ENCODE measurements at regions not wholly inside any gene's neighbourhood (a gene's known extent, or its start where the extent isn't known, plus 50 kb on each side); places are given as distances from the start of the nearest gene placed in this dataset.

- Histone ChIP-seq H2AK5ac (ENCODE audit: low read length, severe bottlenecking) (no peak overlapping the region), H4K8ac (ENCODE audit: low read length) (no peak overlapping the region), H3K27ac (ENCODE audit: low read length, poor library complexity, severe bottlenecking) (no peak overlapping the region), H3K9ac (ENCODE audit: low read length) (no peak overlapping the region), H2BK120ac (ENCODE audit: low read depth, low read length) (no peak overlapping the region), H3K18ac (ENCODE audit: low read depth in 1 of 2, low read length in 2 of 2) (no peak overlapping the region), H3K36me3 (ENCODE audit: control insufficient read depth in 1 of 2, insufficient read depth in 2 of 2, low read depth in 1 of 2, low read length in 2 of 2) (no peaks in the 10 kb centered on the region), H3K27me3 (ENCODE audit: control insufficient read depth in 1 of 2, insufficient read depth in 1 of 2, low read length in 2 of 2) (no peaks in the 10 kb centered on the region), H3K4me3 (ENCODE audit: insufficient read depth in 1 of 2, low read depth in 1 of 2, low read length in 2 of 2) (no peak overlapping the region), H2BK5ac (ENCODE audit: low read depth, low read length, poor library complexity, severe bottlenecking) (no peak overlapping the region), H3K9me3 (ENCODE audit: control insufficient read depth, low read length) (peaks cover 9% of the 10 kb centered on the region), H2BK12ac (ENCODE audit: low read length in 2 of 2) (no peak overlapping the region), H3K4ac (ENCODE audit: low read depth in 1 of 2, low read length in 2 of 2) (no peak overlapping the region), H3K23ac (ENCODE audit: low read length in 2 of 2) (no peak overlapping the region), H4K91ac (ENCODE audit: low read length) (no peak overlapping the region), H3K79me1 (replicated peaks; ENCODE audit: low read length, poor library complexity, severe bottlenecking) (no peaks in the 10 kb centered on the region), H3K14ac (ENCODE audit: low read length in 2 of 2) (no peak overlapping the region), H3K4me1 (ENCODE audit: control insufficient read depth, insufficient read depth, low read depth, low read length) (no peaks in the 10 kb centered on the region), H3K4me2 (ENCODE audit: low read length, poor library complexity, severe bottlenecking) (no peak overlapping the region), H2BK15ac (ENCODE audit: low read depth, poor library complexity, severe bottlenecking) (no peak overlapping the region), H2AFZ (ENCODE audit: low read depth, low read length) (no peak overlapping the region)
- no peak for DNase-seq
- WGBS: 93% methylated on average over 4 of the region's 4 CpGs
These were observed 193.8 kb upstream of the RBPJ start for GRCh38 chr4:26126994-26127393.

DNA sequence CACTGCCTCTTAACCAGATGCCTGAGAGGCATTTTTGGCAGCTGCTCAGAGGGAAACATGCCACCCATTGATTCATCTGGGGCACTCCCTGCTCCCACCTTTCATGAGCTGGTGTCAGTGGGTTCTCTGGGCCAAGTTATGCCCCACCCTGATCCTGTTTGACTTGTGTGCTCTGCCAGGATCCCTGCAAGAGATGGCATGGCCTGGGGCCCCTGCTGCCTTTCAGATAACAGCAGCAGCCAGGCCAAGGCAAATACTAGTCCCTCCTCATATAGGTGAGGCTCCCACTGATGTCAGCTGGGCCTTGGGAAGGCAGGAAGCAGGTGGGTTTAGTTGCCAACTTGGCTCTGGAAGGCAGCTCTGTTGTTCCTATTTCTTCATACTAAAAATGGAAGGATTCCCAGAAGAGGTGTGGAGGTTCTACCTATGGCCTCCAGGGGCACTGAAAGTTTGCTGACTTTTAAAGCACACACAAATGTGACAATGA, 192.9 kb upstream of the RBPJ start:
- H3K27ac ChIP-seq (ENCODE audit: low read length, poor library complexity, severe bottlenecking): no peak overlapping the region

GRCh38 chr4:26130173-26130572, 190.6 kb upstream of the RBPJ start:
- no peak overlapping the region for H3K4me3 ChIP-seq (ENCODE audit: insufficient read depth in 1 of 2, low read depth in 1 of 2, low read length in 2 of 2)
- H2BK15ac ChIP-seq (ENCODE audit: low read depth, poor library complexity, severe bottlenecking): no peak overlapping the region
- H3K79me1 ChIP-seq (replicated peaks; ENCODE audit: low read length, poor library complexity, severe bottlenecking): no peaks in the 10 kb centered on the region
- H3K14ac ChIP-seq (ENCODE audit: low read length in 2 of 2): no peak overlapping the region
- no peaks in the 10 kb centered on the region for H3K36me3 ChIP-seq (ENCODE audit: control insufficient read depth in 1 of 2, insufficient read depth in 2 of 2, low read depth in 1 of 2, low read length in 2 of 2)
- H2BK120ac ChIP-seq (ENCODE audit: low read depth, low read length): no peak overlapping the region
- H4K8ac ChIP-seq (ENCODE audit: low read length): no peak overlapping the region
- H3K27me3 ChIP-seq (ENCODE audit: control insufficient read depth in 1 of 2, insufficient read depth in 1 of 2, low read length in 2 of 2): no peaks in the 10 kb centered on the region
- H2AFZ ChIP-seq (ENCODE audit: low read depth, low read length): no peak overlapping the region
- no peak overlapping the region for H2BK12ac ChIP-seq (ENCODE audit: low read length in 2 of 2)
- no peak for DNase-seq
- H3K18ac ChIP-seq (ENCODE audit: low read depth in 1 of 2, low read length in 2 of 2): no peak overlapping the region
- H4K91ac ChIP-seq (ENCODE audit: low read length): no peak overlapping the region
- H2BK5ac ChIP-seq (ENCODE audit: low read depth, low read length, poor library complexity, severe bottlenecking): no peak overlapping the region
- H3K4me1 ChIP-seq (ENCODE audit: control insufficient read depth, insufficient read depth, low read depth, low read length): no peaks in the 10 kb centered on the region
- H3K9ac ChIP-seq (ENCODE audit: low read length): no peak overlapping the region
- H2AK5ac ChIP-seq (ENCODE audit: low read length, severe bottlenecking): no peak overlapping the region
- H3K27ac ChIP-seq (ENCODE audit: low read length, poor library complexity, severe bottlenecking): no peak overlapping the region
- H3K9me3 ChIP-seq (ENCODE audit: control insufficient read depth, low read length): peaks cover 11% of the 10 kb centered on the region
- H3K4me2 ChIP-seq (ENCODE audit: low read length, poor library complexity, severe bottlenecking): no peak overlapping the region
- 91% methylated on average over 7 of the region's 7 CpGs for WGBS
- no peak overlapping the region for H3K23ac ChIP-seq (ENCODE audit: low read length in 2 of 2)
- no peak overlapping the region for H3K4ac ChIP-seq (ENCODE audit: low read depth in 1 of 2, low read length in 2 of 2)

More for the DNA sequence above, 192.9 kb upstream of the RBPJ start:
- no peak overlapping the region for H2BK15ac ChIP-seq (ENCODE audit: low read depth, poor library complexity, severe bottlenecking)
- no peak overlapping the region for H3K4me3 ChIP-seq (ENCODE audit: insufficient read depth in 1 of 2, low read depth in 1 of 2, low read length in 2 of 2)
- H3K79me1 ChIP-seq (replicated peaks; ENCODE audit: low read length, poor library complexity, severe bottlenecking): no peaks in the 10 kb centered on the region
- no peak overlapping the region for H3K9ac ChIP-seq (ENCODE audit: low read length)
- no peak overlapping the region for H3K4ac ChIP-seq (ENCODE audit: low read depth in 1 of 2, low read length in 2 of 2)
- H2BK12ac ChIP-seq (ENCODE audit: low read length in 2 of 2): no peak overlapping the region
- DNase-seq: no peak
- no peak overlapping the region for H2BK120ac ChIP-seq (ENCODE audit: low read depth, low read length)
- H3K9me3 ChIP-seq (ENCODE audit: control insufficient read depth, low read length): peaks cover 9% of the 10 kb centered on the region
- H2AFZ ChIP-seq (ENCODE audit: low read depth, low read length): no peak overlapping the region
- H3K36me3 ChIP-seq (ENCODE audit: control insufficient read depth in 1 of 2, insufficient read depth in 2 of 2, low read depth in 1 of 2, low read length in 2 of 2): no peaks in the 10 kb centered on the region
- no peak overlapping the region for H3K4me2 ChIP-seq (ENCODE audit: low read length, poor library complexity, severe bottlenecking)
- H3K14ac ChIP-seq (ENCODE audit: low read length in 2 of 2): no peak overlapping the region
- no peaks in the 10 kb centered on the region for H3K4me1 ChIP-seq (ENCODE audit: control insufficient read depth, insufficient read depth, low read depth, low read length)
- no peak overlapping the region for H4K91ac ChIP-seq (ENCODE audit: low read length)
- no peak overlapping the region for H3K18ac ChIP-seq (ENCODE audit: low read depth in 1 of 2, low read length in 2 of 2)
- H2BK5ac ChIP-seq (ENCODE audit: low read depth, low read length, poor library complexity, severe bottlenecking): no peak overlapping the region
- no peak overlapping the region for H3K23ac ChIP-seq (ENCODE audit: low read length in 2 of 2)
- no peaks in the 10 kb centered on the region for H3K27me3 ChIP-seq (ENCODE audit: control insufficient read depth in 1 of 2, insufficient read depth in 1 of 2, low read length in 2 of 2)
- H2AK5ac ChIP-seq (ENCODE audit: low read length, severe bottlenecking): no peak overlapping the region
- no peak overlapping the region for H4K8ac ChIP-seq (ENCODE audit: low read length)

DNA sequence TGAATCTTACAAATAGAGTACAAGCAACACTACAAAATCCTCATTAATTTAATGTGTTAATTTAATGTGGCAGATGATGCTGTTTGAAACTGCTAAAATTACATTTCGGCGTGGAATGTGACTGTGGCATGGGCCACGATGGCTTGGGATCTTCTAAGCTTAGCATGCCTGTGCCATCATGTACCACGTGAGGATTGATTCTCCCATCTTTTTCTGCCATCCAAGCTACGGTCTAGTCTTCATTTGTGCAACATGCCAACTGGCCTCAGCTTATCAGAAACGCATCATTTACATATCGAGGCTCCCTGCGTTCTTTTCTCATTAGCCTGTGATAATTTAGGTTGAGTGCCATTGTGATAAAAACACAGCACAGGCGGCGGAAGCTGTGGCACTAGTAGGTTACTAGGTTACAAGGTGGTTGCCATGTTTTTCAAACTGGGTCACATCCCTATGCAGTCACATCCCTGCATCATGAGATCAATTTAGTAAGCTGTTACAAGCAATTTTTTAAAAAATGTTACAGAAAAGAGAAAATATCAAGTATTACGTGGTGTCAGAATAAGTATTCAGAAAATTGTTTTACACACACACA, 189.9 kb upstream of the RBPJ start:
- 90% methylated on average over 10 of the region's 11 CpGs for WGBS
- Histone ChIP-seq H2BK120ac (ENCODE audit: low read depth, low read length) (no peak overlapping the region), H2AFZ (ENCODE audit: low read depth, low read length) (no peak overlapping the region), H2BK5ac (ENCODE audit: low read depth, low read length, poor library complexity, severe bottlenecking) (no peak overlapping the region), H3K27ac (ENCODE audit: low read length, poor library complexity, severe bottlenecking) (no peak overlapping the region), H3K23ac (ENCODE audit: low read length in 2 of 2) (no peak overlapping the region), H4K8ac (ENCODE audit: low read length) (no peak overlapping the region), H3K4me2 (ENCODE audit: low read length, poor library complexity, severe bottlenecking) (no peak overlapping the region), H3K9me3 (ENCODE audit: control insufficient read depth, low read length) (peaks cover 13% of the 10 kb centered on the region), H4K91ac (ENCODE audit: low read length) (no peak overlapping the region), H2BK12ac (ENCODE audit: low read length in 2 of 2) (no peak overlapping the region), H3K14ac (ENCODE audit: low read length in 2 of 2) (no peak overlapping the region), H3K4ac (ENCODE audit: low read depth in 1 of 2, low read length in 2 of 2) (no peak overlapping the region), H3K4me1 (ENCODE audit: control insufficient read depth, insufficient read depth, low read depth, low read length) (no peaks in the 10 kb centered on the region), H2BK15ac (ENCODE audit: low read depth, poor library complexity, severe bottlenecking) (no peak overlapping the region), H3K27me3 (ENCODE audit: control insufficient read depth in 1 of 2, insufficient read depth in 1 of 2, low read length in 2 of 2) (no peaks in the 10 kb centered on the region), H3K4me3 (ENCODE audit: insufficient read depth in 1 of 2, low read depth in 1 of 2, low read length in 2 of 2) (no peak overlapping the region), H3K9ac (ENCODE audit: low read length) (no peak overlapping the region), H2AK5ac (ENCODE audit: low read length, severe bottlenecking) (no peak overlapping the region), H3K79me1 (replicated peaks; ENCODE audit: low read length, poor library complexity, severe bottlenecking) (no peaks in the 10 kb centered on the region), H3K18ac (ENCODE audit: low read depth in 1 of 2, low read length in 2 of 2) (no peak overlapping the region), H3K36me3 (ENCODE audit: control insufficient read depth in 1 of 2, insufficient read depth in 2 of 2, low read depth in 1 of 2, low read length in 2 of 2) (no peaks in the 10 kb centered on the region)
- DNase-seq: no peak
